Parathyroid adenoma (tissue), 2 donors: ENCODE measurements at regions not wholly inside any gene's neighbourhood (a gene's known extent, or its start where the extent isn't known, plus 50 kb on each side); places are given as distances from the start of the nearest gene placed in this dataset.

Experiments used
- H2AFZ ChIP-seq: fragments of 300-600 bp; sonication (generic); one replicate; pipeline ENCODE4 v1.7.0; 2017; ENCODE audit warnings: antibody characterized with exemption, mild to moderate bottlenecking
- H3K27ac ChIP-seq: fragments of 300-600 bp; sonication (generic); one replicate; pipeline ENCODE4 v1.7.0; 2017
- H3K27me3 ChIP-seq: fragments of 300-600 bp; sonication (generic); one replicate; pipeline ENCODE4 v1.7.0; 2017; ENCODE audit warnings: low read length; ENCODE audit not compliant: control insufficient read depth, insufficient read depth
- H3K36me3 ChIP-seq: fragments of 300-600 bp; sonication (generic); one replicate; pipeline ENCODE4 v1.7.0; 2017; ENCODE audit warnings: low read length; ENCODE audit not compliant: control insufficient read depth, insufficient read depth
- H3K4me1 ChIP-seq: fragments of 300-600 bp; sonication (generic); one replicate; pipeline ENCODE4 v1.7.0; 2017; ENCODE audit warnings: control low read depth
- H3K4me2 ChIP-seq: fragments of 300-600 bp; sonication (generic); one replicate; pipeline ENCODE4 v1.7.0; 2017; ENCODE audit warnings: low read length
- H3K4me3 ChIP-seq: fragments of 300-600 bp; sonication (generic); one replicate; pipeline ENCODE4 v1.7.0; 2017; ENCODE audit warnings: low read depth, low read length
- H3K79me2 ChIP-seq: fragments of 300-600 bp; sonication (generic); one replicate; pipeline ENCODE4 v1.7.0; 2017; ENCODE audit warnings: control low read depth
- H3K9ac ChIP-seq: fragments of 300-600 bp; sonication (generic); one replicate; pipeline ENCODE4 v1.7.0; 2017; ENCODE audit warnings: mild to moderate bottlenecking
- H3K9me3 ChIP-seq: fragments of 300-600 bp; sonication (generic); one replicate; pipeline ENCODE4 v1.7.0; 2017; ENCODE audit warnings: low read length; ENCODE audit not compliant: control insufficient read depth
- TF ChIP-seq, protein P1 (sequence below): fragments of 300-600 bp; sonication (generic); IDR thresholded peaks from one replicate; pipeline ENCODE4 v1.7.0; 2017; ENCODE audit warnings: antibody characterized with exemption, mild to moderate bottlenecking
- donor health status: primary hyperparathyroidism.

DNA sequence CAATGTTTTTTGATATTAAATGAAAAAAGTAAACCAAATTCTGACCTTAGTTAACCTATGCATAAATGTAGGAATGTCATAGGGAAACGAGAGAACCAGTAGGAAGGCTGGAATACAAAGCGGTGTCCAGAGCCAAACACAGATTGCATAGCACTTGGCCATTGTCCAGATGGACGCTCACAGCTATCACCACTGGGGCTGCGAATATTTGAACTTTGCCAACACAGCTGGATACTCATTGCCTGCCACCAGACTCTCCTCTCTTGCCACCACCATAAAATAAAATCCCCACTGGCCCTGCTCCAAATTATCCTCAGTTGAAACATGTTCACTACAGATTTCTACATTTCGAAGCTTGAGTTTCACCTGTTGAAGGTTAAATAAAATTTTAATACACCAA is 159.3 kb upstream of the GULP1 start:
- H3K27ac ChIP-seq, result no peak overlapping the region
- H3K4me1 ChIP-seq, result no peaks in the 10 kb centered on the region
- H3K36me3 ChIP-seq, result no peaks in the 10 kb centered on the region
- H3K79me2 ChIP-seq, result no peaks in the 10 kb centered on the region
- no peaks in the 10 kb centered on the region for H3K27me3 ChIP-seq
- H3K4me3 ChIP-seq, result no peak overlapping the region
- TF ChIP-seq, protein P1, sequence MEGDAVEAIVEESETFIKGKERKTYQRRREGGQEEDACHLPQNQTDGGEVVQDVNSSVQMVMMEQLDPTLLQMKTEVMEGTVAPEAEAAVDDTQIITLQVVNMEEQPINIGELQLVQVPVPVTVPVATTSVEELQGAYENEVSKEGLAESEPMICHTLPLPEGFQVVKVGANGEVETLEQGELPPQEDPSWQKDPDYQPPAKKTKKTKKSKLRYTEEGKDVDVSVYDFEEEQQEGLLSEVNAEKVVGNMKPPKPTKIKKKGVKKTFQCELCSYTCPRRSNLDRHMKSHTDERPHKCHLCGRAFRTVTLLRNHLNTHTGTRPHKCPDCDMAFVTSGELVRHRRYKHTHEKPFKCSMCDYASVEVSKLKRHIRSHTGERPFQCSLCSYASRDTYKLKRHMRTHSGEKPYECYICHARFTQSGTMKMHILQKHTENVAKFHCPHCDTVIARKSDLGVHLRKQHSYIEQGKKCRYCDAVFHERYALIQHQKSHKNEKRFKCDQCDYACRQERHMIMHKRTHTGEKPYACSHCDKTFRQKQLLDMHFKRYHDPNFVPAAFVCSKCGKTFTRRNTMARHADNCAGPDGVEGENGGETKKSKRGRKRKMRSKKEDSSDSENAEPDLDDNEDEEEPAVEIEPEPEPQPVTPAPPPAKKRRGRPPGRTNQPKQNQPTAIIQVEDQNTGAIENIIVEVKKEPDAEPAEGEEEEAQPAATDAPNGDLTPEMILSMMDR, result no peak
- H3K4me2 ChIP-seq, result no peak overlapping the region
- no peaks in the 10 kb centered on the region for H3K9me3 ChIP-seq
- H3K9ac ChIP-seq, result no peak overlapping the region
- no peak overlapping the region for H2AFZ ChIP-seq

DNA sequence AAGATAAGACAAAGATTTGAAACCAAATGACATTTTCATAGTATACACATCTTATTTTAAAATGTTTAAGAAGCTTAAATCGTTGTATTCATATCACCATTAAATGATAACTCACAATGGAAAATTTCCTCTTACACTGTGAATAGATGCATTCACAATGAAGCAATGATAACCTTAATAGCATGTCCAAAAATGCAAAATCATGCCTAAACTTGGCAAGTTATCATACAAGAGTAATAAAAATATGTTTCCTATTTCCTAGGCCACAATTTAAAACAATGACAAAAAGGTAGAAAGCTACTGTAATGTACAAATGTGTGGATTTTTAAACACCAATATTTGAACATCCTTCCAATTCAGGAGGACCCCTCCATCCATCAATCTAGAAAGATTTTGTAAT is 157.4 kb upstream of the GULP1 start:
- no peaks in the 10 kb centered on the region for H3K27me3 ChIP-seq
- TF ChIP-seq, protein P1, result no peak
- H3K4me3 ChIP-seq, result no peak overlapping the region
- no peaks in the 10 kb centered on the region for H3K79me2 ChIP-seq
- no peaks in the 10 kb centered on the region for H3K4me1 ChIP-seq
- no peak overlapping the region for H3K27ac ChIP-seq
- H3K4me2 ChIP-seq, result no peak overlapping the region
- H3K9me3 ChIP-seq, result no peaks in the 10 kb centered on the region
- H3K9ac ChIP-seq, result no peak overlapping the region
- no peaks in the 10 kb centered on the region for H3K36me3 ChIP-seq
- H2AFZ ChIP-seq, result no peak overlapping the region

DNA sequence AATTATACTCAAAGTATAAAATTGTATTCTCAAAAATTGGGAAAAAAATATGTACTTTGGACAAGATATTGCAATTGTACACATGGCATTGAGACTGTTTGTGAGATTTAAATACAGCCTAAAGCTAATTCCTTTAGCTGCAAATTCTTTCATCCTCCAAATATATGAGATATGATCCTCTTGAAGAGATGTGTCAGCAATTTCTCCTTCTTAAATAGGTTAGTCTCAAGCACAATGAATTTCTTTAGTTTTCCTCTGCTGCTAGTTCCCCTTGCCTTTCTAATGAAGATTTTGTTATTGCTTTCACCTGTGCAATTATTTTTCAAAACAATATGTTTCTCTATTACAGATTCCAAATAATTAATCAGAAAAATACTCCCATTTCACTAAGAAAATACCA is 153.4 kb upstream of the GULP1 start:
- Histone ChIP-seq H3K4me3 (no peak overlapping the region), H3K9me3 (no peaks in the 10 kb centered on the region), H3K4me2 (no peak overlapping the region), H2AFZ (no peak overlapping the region), H3K27me3 (no peaks in the 10 kb centered on the region), H3K36me3 (no peaks in the 10 kb centered on the region), H3K79me2 (no peaks in the 10 kb centered on the region), H3K4me1 (no peaks in the 10 kb centered on the region), H3K9ac (no peak overlapping the region), H3K27ac (no peak overlapping the region)
- TF ChIP-seq, protein P1, result no peak

DNA sequence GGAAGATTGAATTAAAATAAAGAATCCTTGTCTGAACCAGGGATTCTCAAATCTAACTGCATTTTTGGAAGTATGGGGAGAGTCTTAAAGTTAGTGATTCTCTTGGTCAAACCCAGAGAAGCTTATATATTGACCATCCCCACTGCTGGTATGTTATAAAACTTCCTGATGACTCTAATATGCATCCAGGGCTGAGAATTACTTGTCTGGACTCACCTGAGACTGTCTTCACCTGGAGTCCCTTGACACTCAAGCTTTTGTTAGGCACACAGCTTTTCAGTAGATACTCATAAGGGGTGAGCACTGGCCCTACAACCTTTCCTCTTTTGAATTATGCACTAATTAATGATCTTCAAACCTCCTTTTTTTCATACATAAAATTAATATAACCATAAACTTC is 149.6 kb upstream of the GULP1 start:
- no peak overlapping the region for H3K4me3 ChIP-seq
- no peak overlapping the region for H2AFZ ChIP-seq
- no peaks in the 10 kb centered on the region for H3K36me3 ChIP-seq
- no peaks in the 10 kb centered on the region for H3K4me1 ChIP-seq
- TF ChIP-seq, protein P1, result no peak
- no peaks in the 10 kb centered on the region for H3K9me3 ChIP-seq
- no peak overlapping the region for H3K9ac ChIP-seq
- H3K27me3 ChIP-seq, result no peaks in the 10 kb centered on the region
- no peak overlapping the region for H3K4me2 ChIP-seq
- H3K27ac ChIP-seq, result no peak overlapping the region
- no peaks in the 10 kb centered on the region for H3K79me2 ChIP-seq

DNA sequence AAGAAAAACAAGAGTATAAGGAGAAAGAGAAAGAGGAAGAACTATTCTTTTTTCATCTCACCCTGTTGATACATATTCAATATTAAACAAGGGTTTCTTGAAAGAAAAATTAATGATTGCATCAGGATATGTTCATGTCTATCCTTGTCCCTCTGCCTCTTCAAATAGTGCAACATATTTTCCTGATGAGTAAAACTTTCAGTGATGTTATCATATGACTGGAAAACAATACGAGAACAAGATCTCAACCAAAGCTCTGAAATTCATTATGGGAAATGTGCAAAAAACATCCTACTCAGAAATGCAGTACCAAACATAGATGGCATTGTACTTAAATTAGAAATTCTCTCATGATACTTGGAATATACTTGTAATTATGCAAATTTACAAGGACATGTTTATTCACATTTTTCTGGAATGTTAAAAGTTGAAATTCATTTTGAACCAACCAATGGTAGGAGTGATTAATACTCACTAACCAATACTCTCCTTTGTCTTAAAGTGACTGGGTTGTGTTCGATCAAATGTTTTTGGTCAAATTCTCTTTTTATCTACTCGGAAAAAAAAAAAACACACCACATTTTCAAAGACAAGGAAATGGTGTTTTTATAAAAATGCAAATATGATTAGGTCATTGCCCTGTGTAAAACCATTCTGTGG is 148.9 kb upstream of the GULP1 start:
- Histone ChIP-seq H3K9me3 (no peaks in the 10 kb centered on the region), H3K27me3 (no peaks in the 10 kb centered on the region), H2AFZ (no peak overlapping the region), H3K9ac (no peak overlapping the region), H3K4me3 (no peak overlapping the region), H3K4me2 (no peak overlapping the region), H3K4me1 (no peaks in the 10 kb centered on the region), H3K36me3 (no peaks in the 10 kb centered on the region), H3K27ac (no peak overlapping the region), H3K79me2 (no peaks in the 10 kb centered on the region)
- TF ChIP-seq, protein P1, result no peak
